ENCODE measurements at regions not wholly inside any gene's neighbourhood (a gene's known extent, or its start where the extent isn't known, plus 50 kb on each side); places are given as distances from the start of the nearest gene placed in this dataset.

- 0 out of 2 replicates have a peak, but pooled peaks have one; percentile 16 for TF ChIP-seq NFIC (IDR thresholded peaks at IDR 0.05)
- no peak for TF ChIP-seq USF1 (IDR thresholded peaks at IDR 0.05)
These were observed 109.7 kb upstream of the GALNT18 start for GRCh38 chr11:11731311-11732083.

DNA sequence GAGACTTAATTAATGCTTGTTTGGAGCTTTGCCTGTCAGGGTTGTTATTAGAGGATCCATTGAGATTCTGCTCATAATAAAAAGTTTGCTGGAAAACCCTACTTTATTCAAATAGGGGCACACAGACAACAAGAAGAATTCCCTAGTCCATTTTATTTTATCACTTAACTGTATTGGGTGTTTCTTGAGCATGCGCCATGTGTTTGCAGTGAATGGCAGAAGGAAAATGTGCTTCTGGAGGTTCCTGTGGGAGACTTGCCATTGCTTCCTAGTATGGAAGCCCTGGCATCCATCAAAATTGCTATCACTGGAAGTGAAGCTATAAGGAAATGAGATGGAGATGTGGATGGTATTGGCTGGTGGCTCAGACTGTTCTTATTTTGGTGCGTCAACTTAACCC is 106.6 kb upstream of the GALNT18 start:
- no peak for TF ChIP-seq REST (IDR thresholded peaks at IDR 0.05; ENCODE audit: low read depth)
- no peak for TF ChIP-seq MAX (IDR thresholded peaks at IDR 0.05)
- no peak for TF ChIP-seq NFIC (IDR thresholded peaks at IDR 0.05)
- no peak for TF ChIP-seq ZBTB7A (IDR thresholded peaks at IDR 0.05; ENCODE audit: low read depth)
- TF ChIP-seq TCF12 (IDR thresholded peaks at IDR 0.05; ENCODE audit: low read depth), result no peak
- TF ChIP-seq RAD21 (IDR thresholded peaks at IDR 0.05; ENCODE audit: low read depth), result no peak
- TF ChIP-seq CEBPB (IDR thresholded peaks at IDR 0.05), result no peak
- TF ChIP-seq EGR1 (IDR thresholded peaks at IDR 0.05), result no peak
- TF ChIP-seq USF1 (IDR thresholded peaks at IDR 0.05), result no peak
- TF ChIP-seq EP300 (IDR thresholded peaks at IDR 0.05; ENCODE audit: borderline replicate concordance), result no peak
- no peak for TF ChIP-seq CREB1 (IDR thresholded peaks at IDR 0.05; ENCODE audit: low read depth)
- no peak for TF ChIP-seq YY1 (IDR thresholded peaks at IDR 0.05; ENCODE audit: low read depth)
- TF ChIP-seq TEAD4 (IDR thresholded peaks at IDR 0.05), result no peak
- TF ChIP-seq TAF1 (IDR thresholded peaks at IDR 0.05; ENCODE audit: low read depth), result no peak
- TF ChIP-seq FOXM1 (IDR thresholded peaks at IDR 0.05; ENCODE audit: borderline replicate concordance, low read depth), result no peak

DNA sequence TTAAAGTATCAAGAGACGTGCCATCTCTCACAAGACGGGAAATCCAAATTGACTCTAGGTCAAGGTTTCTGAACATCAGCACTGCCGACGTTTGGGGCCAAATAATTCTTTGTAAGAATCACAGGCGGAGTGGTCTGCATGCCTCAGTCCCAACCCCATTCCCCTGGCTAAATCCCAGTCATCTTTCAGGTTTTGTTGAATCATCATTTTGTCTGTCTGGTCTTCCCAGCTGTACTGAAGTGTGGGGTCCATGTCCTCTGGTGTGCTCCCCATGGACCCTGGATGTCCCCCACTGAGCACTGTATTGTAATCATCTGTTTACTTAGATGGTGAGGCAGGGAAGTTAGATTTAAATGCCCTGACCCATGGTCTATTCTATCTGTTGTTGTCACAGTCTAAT is 103.6 kb upstream of the GALNT18 start:
- no peak for TF ChIP-seq REST (IDR thresholded peaks at IDR 0.05; ENCODE audit: low read depth)
- no peak for TF ChIP-seq TAF1 (IDR thresholded peaks at IDR 0.05; ENCODE audit: low read depth)
- TF ChIP-seq RAD21 (IDR thresholded peaks at IDR 0.05; ENCODE audit: low read depth), result no peak
- no peak for TF ChIP-seq ZBTB7A (IDR thresholded peaks at IDR 0.05; ENCODE audit: low read depth)
- TF ChIP-seq FOXM1 (IDR thresholded peaks at IDR 0.05; ENCODE audit: borderline replicate concordance, low read depth), result no peak
- TF ChIP-seq EGR1 (IDR thresholded peaks at IDR 0.05), result no peak
- TF ChIP-seq CREB1 (IDR thresholded peaks at IDR 0.05; ENCODE audit: low read depth), result no peak
- TF ChIP-seq CEBPB (IDR thresholded peaks at IDR 0.05), result no peak
- no peak for TF ChIP-seq EP300 (IDR thresholded peaks at IDR 0.05; ENCODE audit: borderline replicate concordance)
- no peak for TF ChIP-seq NFIC (IDR thresholded peaks at IDR 0.05)
- TF ChIP-seq USF1 (IDR thresholded peaks at IDR 0.05), result no peak
- no peak for TF ChIP-seq YY1 (IDR thresholded peaks at IDR 0.05; ENCODE audit: low read depth)
- TF ChIP-seq TEAD4 (IDR thresholded peaks at IDR 0.05), result no peak
- no peak for TF ChIP-seq TCF12 (IDR thresholded peaks at IDR 0.05; ENCODE audit: low read depth)
- no peak for TF ChIP-seq MAX (IDR thresholded peaks at IDR 0.05)

- TF ChIP-seq RAD21 (IDR thresholded peaks at IDR 0.05; ENCODE audit: low read depth) (no peak), MAX (IDR thresholded peaks at IDR 0.05) (no peak), CREB1 (IDR thresholded peaks at IDR 0.05; ENCODE audit: low read depth) (no peak), CEBPB (IDR thresholded peaks at IDR 0.05) (no peak), ZBTB7A (IDR thresholded peaks at IDR 0.05; ENCODE audit: low read depth) (no peak), TCF12 (IDR thresholded peaks at IDR 0.05; ENCODE audit: low read depth) (no peak), FOXM1 (IDR thresholded peaks at IDR 0.05; ENCODE audit: borderline replicate concordance, low read depth) (no peak), TAF1 (IDR thresholded peaks at IDR 0.05; ENCODE audit: low read depth) (no peak), TEAD4 (IDR thresholded peaks at IDR 0.05) (no peak), NFIC (IDR thresholded peaks at IDR 0.05) (no peak), EGR1 (IDR thresholded peaks at IDR 0.05) (no peak), EP300 (IDR thresholded peaks at IDR 0.05; ENCODE audit: borderline replicate concordance) (no peak), USF1 (IDR thresholded peaks at IDR 0.05) (no peak), REST (IDR thresholded peaks at IDR 0.05; ENCODE audit: low read depth) (no peak), YY1 (IDR thresholded peaks at IDR 0.05; ENCODE audit: low read depth) (no peak)
These were observed 103.2 kb upstream of the GALNT18 start for GRCh38 chr11:11724994-11725393.

Measured in Ishikawa (cell line).